ENCODE measurements at regions not wholly inside any gene's neighbourhood (a gene's known extent, or its start where the extent isn't known, plus 50 kb on each side); places are given as distances from the start of the nearest gene placed in this dataset.

GRCh38 chr6:40268166-40268565 is 319.0 kb downstream of the LRFN2 start:
- WGBS (ENCODE audit: low lambda C conversion rate, missing lambda C conversion rate), result 56% methylated on average over 2 of the region's 2 CpGs
- H4K20me1 ChIP-seq (ENCODE audit: insufficient read depth, poor library complexity, severe bottlenecking), result no peaks in the 10 kb centered on the region
- no peaks in the 10 kb centered on the region for H3K79me2 ChIP-seq
- H2AFZ ChIP-seq, result no peak overlapping the region
- no peak overlapping the region for H3K4me3 ChIP-seq
- DNase-seq (ENCODE audit: low spot score), result no peak
- no peak for TF ChIP-seq CTCF (IDR thresholded peaks at IDR 0.05; ENCODE audit: poor library complexity)
- no peak for TF ChIP-seq EZH2 (IDR thresholded peaks at IDR 0.05; ENCODE audit: borderline replicate concordance)
- TF ChIP-seq EZH2phosphoT487 (IDR thresholded peaks at IDR 0.05; ENCODE audit: low read depth, severe bottlenecking, unreplicated experiment), result no peak
- no peaks in the 10 kb centered on the region for H3K4me1 ChIP-seq (ENCODE audit: insufficient read depth)
- no peaks in the 10 kb centered on the region for H3K36me3 ChIP-seq (replicated peaks; ENCODE audit: insufficient read depth, low read depth)
- no peaks in the 10 kb centered on the region for H3K27me3 ChIP-seq
- H3K27ac ChIP-seq, result no peak overlapping the region
- no peaks in the 10 kb centered on the region for H3K9me2 ChIP-seq (replicated peaks; ENCODE audit: insufficient read depth)
- no peak overlapping the region for H3K4me2 ChIP-seq
- H3K9me3 ChIP-seq (ENCODE audit: low read depth), result no peaks in the 10 kb centered on the region

GRCh38 chr6:40265615-40266014 is 321.5 kb downstream of the LRFN2 start:
- Histone ChIP-seq H3K4me2 (no peak overlapping the region), H3K4me1 (ENCODE audit: insufficient read depth) (no peaks in the 10 kb centered on the region), H3K36me3 (replicated peaks; ENCODE audit: insufficient read depth, low read depth) (no peaks in the 10 kb centered on the region), H2AFZ (no peak overlapping the region), H3K79me2 (no peaks in the 10 kb centered on the region), H3K4me3 (no peak overlapping the region), H4K20me1 (ENCODE audit: insufficient read depth, poor library complexity, severe bottlenecking) (no peaks in the 10 kb centered on the region), H3K9me2 (replicated peaks; ENCODE audit: insufficient read depth) (no peaks in the 10 kb centered on the region), H3K9me3 (ENCODE audit: low read depth) (no peaks in the 10 kb centered on the region), H3K27me3 (no peaks in the 10 kb centered on the region), H3K27ac (no peak overlapping the region)
- DNase-seq (ENCODE audit: low spot score), result no peak
- 61% methylated on average over 2 of the region's 2 CpGs for WGBS (ENCODE audit: low lambda C conversion rate, missing lambda C conversion rate)
- no peak for TF ChIP-seq EZH2 (IDR thresholded peaks at IDR 0.05; ENCODE audit: borderline replicate concordance)
- TF ChIP-seq CTCF (IDR thresholded peaks at IDR 0.05; ENCODE audit: poor library complexity), result no peak
- no peak for TF ChIP-seq EZH2phosphoT487 (IDR thresholded peaks at IDR 0.05; ENCODE audit: low read depth, severe bottlenecking, unreplicated experiment)

- H4K20me1 ChIP-seq (ENCODE audit: insufficient read depth, poor library complexity, severe bottlenecking), result no peaks in the 10 kb centered on the region
- H3K9me2 ChIP-seq (replicated peaks; ENCODE audit: insufficient read depth), result no peaks in the 10 kb centered on the region
- no peak overlapping the region for H3K4me3 ChIP-seq
- H2AFZ ChIP-seq, result no peak overlapping the region
- no peak overlapping the region for H3K4me2 ChIP-seq
- no peaks in the 10 kb centered on the region for H3K27me3 ChIP-seq
- TF ChIP-seq CTCF (IDR thresholded peaks at IDR 0.05; ENCODE audit: poor library complexity), result no peak
- no peak for TF ChIP-seq EZH2phosphoT487 (IDR thresholded peaks at IDR 0.05; ENCODE audit: low read depth, severe bottlenecking, unreplicated experiment)
- no peak for TF ChIP-seq EZH2 (IDR thresholded peaks at IDR 0.05; ENCODE audit: borderline replicate concordance)
- H3K9me3 ChIP-seq (ENCODE audit: low read depth), result no peaks in the 10 kb centered on the region
- no peaks in the 10 kb centered on the region for H3K79me2 ChIP-seq
- no peak for DNase-seq (ENCODE audit: low spot score)
- no peaks in the 10 kb centered on the region for H3K4me1 ChIP-seq (ENCODE audit: insufficient read depth)
- 42% methylated on average over 2 of the region's 2 CpGs for WGBS (ENCODE audit: low lambda C conversion rate, missing lambda C conversion rate)
- H3K36me3 ChIP-seq (replicated peaks; ENCODE audit: insufficient read depth, low read depth), result no peaks in the 10 kb centered on the region
- H3K27ac ChIP-seq, result no peak overlapping the region
Measured at GRCh38 chr6:40263970-40264369, 323.2 kb downstream of the LRFN2 start.

- 88% methylated on average over 1 of the region's 1 CpG for WGBS (ENCODE audit: low lambda C conversion rate, missing lambda C conversion rate)
- Histone ChIP-seq H3K79me2 (no peaks in the 10 kb centered on the region), H3K9me3 (ENCODE audit: low read depth) (no peaks in the 10 kb centered on the region), H3K4me3 (no peak overlapping the region), H3K9me2 (replicated peaks; ENCODE audit: insufficient read depth) (no peaks in the 10 kb centered on the region), H2AFZ (no peak overlapping the region), H3K4me2 (no peak overlapping the region), H3K27ac (no peak overlapping the region), H3K4me1 (ENCODE audit: insufficient read depth) (no peaks in the 10 kb centered on the region), H3K27me3 (no peaks in the 10 kb centered on the region), H4K20me1 (ENCODE audit: insufficient read depth, poor library complexity, severe bottlenecking) (no peaks in the 10 kb centered on the region), H3K36me3 (replicated peaks; ENCODE audit: insufficient read depth, low read depth) (no peaks in the 10 kb centered on the region)
- DNase-seq (ENCODE audit: low spot score), result no peak
- TF ChIP-seq CTCF (IDR thresholded peaks at IDR 0.05; ENCODE audit: poor library complexity), result no peak
- TF ChIP-seq EZH2 (IDR thresholded peaks at IDR 0.05; ENCODE audit: borderline replicate concordance), result no peak
- TF ChIP-seq EZH2phosphoT487 (IDR thresholded peaks at IDR 0.05; ENCODE audit: low read depth, severe bottlenecking, unreplicated experiment), result no peak
Measured at GRCh38 chr6:40262363-40262762, 324.8 kb downstream of the LRFN2 start.
